SK-N-SH treated with all-trans-retinoic acid at 6 μM for 48 hours (cell line): ENCODE measurements at regions not wholly inside any gene's neighbourhood (a gene's known extent, or its start where the extent isn't known, plus 50 kb on each side); places are given as distances from the start of the nearest gene placed in this dataset.

Source experiments
- ARNTL ChIP-seq: fragments of 450-650 bp; formaldehyde crosslinking; IDR thresholded peaks from 2 replicates; pipeline ENCODE4 v1.5.0; 2020; ENCODE audit warnings: low read depth, mild to moderate bottlenecking, moderate library complexity, borderline replicate concordance
- GLIS3 ChIP-seq: fragments of 250-450 bp; sonication (Bioruptor Pico); IDR thresholded peaks from 2 replicates; pipeline ENCODE4 v1.5.0; 2020; ENCODE audit warnings: mild to moderate bottlenecking, moderate library complexity
- POU6F1 ChIP-seq: fragments of 250-450 bp; sonication (Bioruptor Pico); IDR thresholded peaks from 2 replicates; pipeline ENCODE4 v1.8.0; 2021; ENCODE audit warnings: low read depth, mild to moderate bottlenecking, moderate library complexity, borderline replicate concordance
- ZFP3 ChIP-seq: fragments of 250-450 bp; sonication (Bioruptor Pico); IDR thresholded peaks from 2 replicates; pipeline ENCODE4 v1.5.0; 2020; ENCODE audit warnings: mild to moderate bottlenecking, moderate library complexity
- ZNF70 ChIP-seq: fragments of 450-650 bp; formaldehyde crosslinking; IDR thresholded peaks from 2 replicates; pipeline ENCODE4 v1.5.0; 2020; ENCODE audit warnings: mild to moderate bottlenecking, moderate library complexity

DNA sequence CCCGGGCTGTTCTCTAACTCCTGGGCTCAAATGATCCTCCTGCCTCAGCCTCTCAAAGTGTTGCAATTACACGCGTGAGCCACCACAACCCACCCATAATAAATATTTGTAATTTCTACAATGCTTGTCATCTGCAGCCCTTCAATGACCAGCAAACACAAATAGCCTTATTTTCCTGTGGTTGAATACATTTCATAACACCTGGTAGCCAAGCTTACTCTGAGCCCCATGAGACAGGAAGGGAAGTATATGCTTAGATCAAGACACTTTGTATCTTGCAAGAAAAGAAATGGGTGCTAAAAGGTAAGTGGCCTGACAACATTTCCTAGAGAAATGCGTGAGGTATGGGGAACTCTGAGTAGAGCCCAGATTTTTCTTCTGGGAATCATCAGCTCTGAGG lies 56.9 kb upstream of the PDGFRA start:
- TF ChIP-seq ZNF70 (CRISPR knock-in tag) = no peak
- TF ChIP-seq POU6F1 (CRISPR knock-in tag) = no peak
- TF ChIP-seq ZFP3 (CRISPR knock-in tag) = no peak
- no peak for TF ChIP-seq ARNTL (CRISPR knock-in tag)
- TF ChIP-seq GLIS3 (CRISPR knock-in tag) = no peak
